B cell (primary cell): ENCODE measurements at regions not wholly inside any gene's neighbourhood (a gene's known extent, or its start where the extent isn't known, plus 50 kb on each side); places are given as distances from the start of the nearest gene placed in this dataset.

Experiments
- ATAC-seq: fragments of 200-7000 bp; cut with Tn5 transposase; one replicate; pipeline ENCODE4 v1.10.0; 2021; ENCODE audit warnings: low read depth, mild to moderate bottlenecking, moderate number of reproducible peaks, moderate library complexity
- CTCF ChIA-PET: fragments of 350-600 bp; sonication (Branson Sonifier 250); formaldehyde crosslinking; loops from one replicate; lab custom pipeline; 2021; ENCODE audit warnings: antibody characterized with exemption, inconsistent platforms; lab: Charles Lee
- POLR2A ChIA-PET: fragments of 350-600 bp; sonication (Branson Sonifier 250); formaldehyde crosslinking; loops from one replicate; lab custom pipeline; 2021; ENCODE audit warnings: antibody characterized with exemption; lab: Charles Lee
- DNase-seq: peaks from one replicate; pipeline ENCODE4 v3.0.0; 2013
- H2AFZ ChIP-seq: 2 replicates; pipeline ENCODE4 v1.6.1; 2012; ENCODE audit warnings: mild to moderate bottlenecking, low read depth, low read length; ENCODE audit not compliant: insufficient read depth, poor library complexity, severe bottlenecking
- H3K27ac ChIP-seq, 2 donors: 1 replicate in 1 of 2; 2 replicates in 1 of 2; pipeline ENCODE4 v1.5.1; 2012 to 2013; ENCODE audit warnings: low read length in 2 of 2, mild to moderate bottlenecking in 2 of 2, moderate library complexity in 1 of 2
- H3K27me3 ChIP-seq, 4 experiments: fragments of 200-600 bp in 1 of 4; sonication (generic) in 1 of 4; replicated peaks in 1 of 4; 1 replicate in 2 of 4; 2 replicates in 2 of 4; pipeline versions ENCODE4 v1.6.1 to v1.7.0; 2013 to 2016; ENCODE audit warnings: low read length in 3 of 4, mild to moderate bottlenecking in 2 of 4, mixed read lengths in 1 of 4, moderate library complexity in 1 of 4; ENCODE audit not compliant: insufficient read depth in 4 of 4, control insufficient read depth in 3 of 4; ENCODE audit errors: control extremely low read depth in 1 of 4
- H3K36me3 ChIP-seq, 2 experiments: replicated peaks in 1 of 2; 1 replicate in 1 of 2; 2 replicates in 1 of 2; pipeline versions ENCODE4 v1.6.1 to v1.7.1; 2013; ENCODE audit warnings: low read length in 1 of 2; ENCODE audit not compliant: insufficient read depth in 2 of 2, control insufficient read depth in 1 of 2; ENCODE audit errors: control extremely low read depth in 1 of 2, extremely low read depth in 1 of 2
- H3K4me1 ChIP-seq, 2 donors: fragments of 200-600 bp in 1 of 2; sonication (generic) in 1 of 2; 1 replicate in 1 of 2; 2 replicates in 1 of 2; pipeline versions ENCODE4 v1.5.1 to v1.6.1; 2013 to 2017; ENCODE audit warnings: low read length in 2 of 2; ENCODE audit not compliant: control insufficient read depth in 2 of 2, insufficient read depth in 2 of 2
- H3K4me2 ChIP-seq: replicated peaks from 2 replicates; pipeline ENCODE3; 2012; ENCODE audit warnings: mild to moderate bottlenecking, low read depth, low read length; ENCODE audit not compliant: poor library complexity, severe bottlenecking
- H3K4me3 ChIP-seq, 5 experiments: fragments of 200-600 bp in 1 of 5; sonication (generic) in 1 of 5; 1 replicate in 3 of 5; 2 replicates in 2 of 5; pipeline versions ENCODE4 v1.5.1 to v1.7.0; 2011 to 2016; ENCODE audit warnings: low read length in 4 of 5, mild to moderate bottlenecking in 4 of 5, low read depth in 2 of 5, control low read depth in 1 of 5, moderate library complexity in 1 of 5; ENCODE audit not compliant: insufficient read depth in 1 of 5; ENCODE audit errors: control extremely low read depth in 1 of 5, extremely low read depth in 1 of 5
- H3K79me2 ChIP-seq: fragments of 200-600 bp; sonication (generic); one replicate; pipeline ENCODE4 v1.6.0; 2016; ENCODE audit warnings: low read length; ENCODE audit not compliant: control insufficient read depth, insufficient read depth
- H3K9ac ChIP-seq: fragments of 200-600 bp; sonication (generic); 2 replicates; pipeline ENCODE4 v1.6.1; 2017; ENCODE audit warnings: mild to moderate bottlenecking, low read length, moderate library complexity
- H3K9me3 ChIP-seq, 3 donors: one replicate each; pipeline versions ENCODE4 v1.6.1 to v1.7.1; 2013; ENCODE audit warnings: low read length in 2 of 3; ENCODE audit not compliant: control insufficient read depth in 2 of 3, insufficient read depth in 1 of 3; ENCODE audit errors: control extremely low read depth in 1 of 3
- H4K20me1 ChIP-seq: 2 replicates; pipeline ENCODE4 v1.6.0; 2012; ENCODE audit warnings: mild to moderate bottlenecking, low read length; ENCODE audit not compliant: insufficient read depth, control insufficient read depth, poor library complexity, severe bottlenecking
- H3K27ac Mint-ChIP-seq: one replicate; pipeline ENCODE4 v1.8.0; 2021; ENCODE audit warnings: mixed read lengths
- H3K27me3 Mint-ChIP-seq: one replicate; pipeline ENCODE4 v1.8.0; 2021; ENCODE audit warnings: mixed read lengths
- H3K4me1 Mint-ChIP-seq: one replicate; pipeline ENCODE4 v1.8.0; 2021; ENCODE audit warnings: mixed read lengths
- H3K4me3 Mint-ChIP-seq: one replicate; pipeline ENCODE4 v1.8.0; 2021; ENCODE audit warnings: mixed read lengths
- H3K9me3 Mint-ChIP-seq: one replicate; pipeline ENCODE4 v1.8.0; 2022; ENCODE audit warnings: mixed read lengths; ENCODE audit not compliant: insufficient read depth
- CTCF ChIP-seq: fragments of 200-600 bp; IDR thresholded peaks from one replicate; pipeline ENCODE4 v1.8.0; 2022; ENCODE audit warnings: antibody characterized with exemption, mild to moderate bottlenecking
- EZH2 ChIP-seq: IDR thresholded peaks from 2 replicates; pipeline ENCODE4 v1.6.1; 2012; ENCODE audit warnings: borderline replicate concordance, low read depth, mild to moderate bottlenecking, moderate library complexity, low read length; ENCODE audit not compliant: insufficient read depth, poor library complexity, severe bottlenecking
- WGBS: methylation state at CpG from one replicate; pipeline ENCODE4 v1.1.5; 2013; ENCODE audit warnings: missing lambda C conversion rate; ENCODE audit not compliant: insufficient coverage; 5-methylcytosine and 5-hydroxymethylcytosine counted together
- intact Hi-C: fragments of 100-400 bp; cut with micrococcal nuclease; formaldehyde crosslinking; loops from one replicate; pipeline ENCODE4 v1.10.0; 2022

DNA sequence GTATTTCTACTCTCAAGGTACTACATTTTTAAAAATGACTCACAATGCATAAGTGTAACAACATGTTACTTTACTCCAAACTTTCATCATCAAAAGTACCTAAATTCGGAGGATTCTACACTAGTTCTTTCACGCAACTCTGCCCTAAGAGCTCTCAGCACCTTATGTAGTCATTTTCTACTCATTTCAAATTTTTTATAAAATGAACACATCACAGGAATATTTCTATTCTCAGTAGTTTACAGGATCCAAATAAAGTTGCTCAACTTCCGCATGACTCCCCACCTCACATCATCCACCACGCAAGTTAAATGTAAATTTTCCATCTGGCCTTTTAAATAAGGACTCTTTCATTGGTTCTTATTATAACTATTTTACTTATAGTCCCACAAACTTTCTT is 344.9 kb upstream of the MANEA start:
- Histone ChIP-seq H3K27me3 (no peaks in the 10 kb centered on the region), H3K4me1 (no peaks in the 10 kb centered on the region), H3K36me3 (no peaks in the 10 kb centered on the region), H3K4me3 (no peak overlapping the region), H3K9me3 (no peaks in the 10 kb centered on the region), H4K20me1 (no peaks in the 10 kb centered on the region), H3K9ac (no peak overlapping the region), H3K4me2 (no peak overlapping the region), H2AFZ (no peak overlapping the region), H3K27ac (no peak overlapping the region), H3K79me2 (no peaks in the 10 kb centered on the region)
- ATAC-seq (no peak), DNase-seq (no peak)
- no peak overlapping the region for H3K27ac Mint-ChIP-seq
- TF ChIP-seq EZH2 (no peak), CTCF (no peak)
- 100% methylated on average over 2 of the region's 4 CpGs for WGBS
- POLR2A ChIA-PET, result no interaction called here
- H3K4me3 Mint-ChIP-seq, result no peak overlapping the region
- H3K9me3 Mint-ChIP-seq, result no peaks in the 10 kb centered on the region
- intact Hi-C loops, result no loop called here
- H3K27me3 Mint-ChIP-seq, result no peaks in the 10 kb centered on the region
- no peaks in the 10 kb centered on the region for H3K4me1 Mint-ChIP-seq
- CTCF ChIA-PET, result no interaction called here

DNA sequence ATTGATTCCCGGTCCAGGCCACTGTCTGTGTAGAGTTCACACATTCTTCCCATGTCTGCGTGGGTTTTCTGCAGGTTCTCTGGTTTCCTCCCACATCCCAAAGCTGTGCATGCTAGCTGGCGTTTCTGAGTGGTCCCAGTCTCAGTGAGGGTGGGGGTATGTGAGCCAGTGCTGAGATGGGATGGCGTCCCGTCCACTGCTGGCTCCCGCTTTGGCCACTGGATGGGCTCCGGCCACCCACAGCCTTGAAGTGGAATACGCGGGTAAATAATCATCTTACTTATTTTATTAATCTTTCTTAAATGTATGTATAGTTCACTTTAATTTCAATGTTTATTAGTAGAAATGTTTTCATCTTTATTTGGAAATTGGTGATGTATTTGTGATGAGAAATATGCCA is 343.5 kb upstream of the MANEA start:
- H3K4me2 ChIP-seq, result no peak overlapping the region
- Mint-ChIP-seq H3K4me3 (no peak overlapping the region), H3K27ac (no peak overlapping the region), H3K9me3 (no peaks in the 10 kb centered on the region), H3K27me3 (no peaks in the 10 kb centered on the region), H3K4me1 (no peaks in the 10 kb centered on the region)
- DNase-seq, result no peak
- H3K9ac ChIP-seq, result no peak overlapping the region
- ATAC-seq, result no peak
- no peaks in the 10 kb centered on the region for H3K36me3 ChIP-seq
- H3K4me1 ChIP-seq, result no peaks in the 10 kb centered on the region
- no peak overlapping the region for H2AFZ ChIP-seq
- ChIA-PET POLR2A (no interaction called here), CTCF (no interaction called here)
- TF ChIP-seq CTCF (no peak), EZH2 (no peak)
- 100% methylated on average over 1 of the region's 9 CpGs for WGBS
- H3K4me3 ChIP-seq, result no peak overlapping the region
- intact Hi-C loops, result no loop called here
- H4K20me1 ChIP-seq, result no peaks in the 10 kb centered on the region
- no peaks in the 10 kb centered on the region for H3K79me2 ChIP-seq
- no peak overlapping the region for H3K27ac ChIP-seq
- H3K9me3 ChIP-seq, result no peaks in the 10 kb centered on the region
- no peaks in the 10 kb centered on the region for H3K27me3 ChIP-seq
